WTC11 (cell line): ENCODE measurements at regions not wholly inside any gene's neighbourhood (a gene's known extent, or its start where the extent isn't known, plus 50 kb on each side); places are given as distances from the start of the nearest gene placed in this dataset.

ENCODE experiments used
- ATAC-seq: fragments of 200-7000 bp; cut with Tn5 transposase; 2 replicates; pipeline ENCODE4 v1.10.0; 2021; ENCODE audit warnings: mild to moderate bottlenecking, moderate library complexity
- CTCF ChIA-PET: fragments of 300-600 bp; sonication (Branson Sonifier 250); formaldehyde crosslinking; loops from one replicate; lab custom pipeline; 2021; ENCODE audit warnings: antibody characterized with exemption; lab: Charles Lee
- POLR2A ChIA-PET: fragments of 350-600 bp; sonication (Branson Sonifier 250); formaldehyde crosslinking; loops from one replicate; lab custom pipeline; 2021; ENCODE audit warnings: antibody characterized with exemption; lab: Charles Lee
- DNase-seq: peaks from one replicate; pipeline ENCODE4 v3.0.0; 2021; ENCODE audit warnings: low spot score
- H3K27ac Mint-ChIP-seq: 2 replicates; pipeline ENCODE4 v1.8.0; 2021; ENCODE audit warnings: mixed read lengths
- H3K27me3 Mint-ChIP-seq: 2 replicates; pipeline ENCODE4 v1.8.0; 2021; ENCODE audit warnings: low read depth, mild to moderate bottlenecking, moderate library complexity, mixed read lengths
- H3K36me3 Mint-ChIP-seq: 2 replicates; pipeline ENCODE4 v1.8.0; 2021; ENCODE audit warnings: mixed read lengths
- H3K4me1 Mint-ChIP-seq: 2 replicates; pipeline ENCODE4 v1.8.0; 2022; ENCODE audit warnings: mixed read lengths
- H3K4me3 Mint-ChIP-seq: 2 replicates; pipeline ENCODE4 v1.8.0; 2021; ENCODE audit warnings: mild to moderate bottlenecking, moderate library complexity, mixed read lengths
- H3K9me3 Mint-ChIP-seq: 2 replicates; pipeline ENCODE4 v1.8.0; 2021; ENCODE audit warnings: mixed read lengths
- ATF1 ChIP-seq: sonication (generic); formaldehyde crosslinking; IDR thresholded peaks from 2 replicates; pipeline ENCODE4 v1.8.1; 2023; ENCODE audit warnings: mild to moderate bottlenecking, moderate library complexity, missing genetic modification reagents
- CDX4 ChIP-seq: fragments of 250-450 bp; sonication (Bioruptor Pico); IDR thresholded peaks from 2 replicates; pipeline ENCODE4 v1.9.0; 2021; ENCODE audit warnings: moderate library complexity, mild to moderate bottlenecking, inconsistent platforms, borderline replicate concordance
- CREB1 ChIP-seq: sonication (generic); formaldehyde crosslinking; IDR thresholded peaks from 2 replicates; pipeline ENCODE4 v1.8.0; 2023; ENCODE audit warnings: mild to moderate bottlenecking, missing genetic modification reagents
- CREM ChIP-seq: sonication (generic); formaldehyde crosslinking; IDR thresholded peaks from 2 replicates; pipeline ENCODE4 v1.8.1; 2022; ENCODE audit warnings: mild to moderate bottlenecking, missing genetic modification reagents, moderate library complexity
- FOXJ3 ChIP-seq: sonication (generic); formaldehyde crosslinking; IDR thresholded peaks from 2 replicates; pipeline ENCODE4 v1.9.0; 2021; ENCODE audit warnings: missing genetic modification reagents, mild to moderate bottlenecking, borderline replicate concordance
- FOXK1 ChIP-seq: sonication (generic); formaldehyde crosslinking; IDR thresholded peaks from 2 replicates; pipeline ENCODE4 v1.8.0; 2022; ENCODE audit warnings: mild to moderate bottlenecking, moderate library complexity, missing genetic modification reagents
- HMGA2 ChIP-seq: fragments of 250-450 bp; sonication (Bioruptor Pico); IDR thresholded peaks from 2 replicates; pipeline ENCODE4 v1.4.0; 2021; ENCODE audit warnings: mild to moderate bottlenecking, moderate library complexity
- IRF1 ChIP-seq: sonication (generic); formaldehyde crosslinking; IDR thresholded peaks from 2 replicates; pipeline ENCODE4 v1.8.0; 2023; ENCODE audit warnings: missing genetic modification reagents
- MLX ChIP-seq: sonication (generic); formaldehyde crosslinking; IDR thresholded peaks from 2 replicates; pipeline ENCODE4 v1.8.1; 2023; ENCODE audit warnings: mild to moderate bottlenecking, missing genetic modification reagents, moderate library complexity
- MXD4 ChIP-seq: fragments of 250-450 bp; sonication (Bioruptor Pico); IDR thresholded peaks from 2 replicates; pipeline ENCODE4 v1.8.0; 2021; ENCODE audit warnings: mild to moderate bottlenecking, moderate library complexity, borderline replicate concordance
- SMAD3 ChIP-seq: sonication (generic); formaldehyde crosslinking; IDR thresholded peaks from 2 replicates; pipeline ENCODE4 v1.8.0; 2022; ENCODE audit warnings: missing genetic modification reagents, mild to moderate bottlenecking, borderline replicate concordance
- SMAD4 ChIP-seq: sonication (generic); formaldehyde crosslinking; IDR thresholded peaks from 2 replicates; pipeline ENCODE4 v1.8.0; 2022; ENCODE audit warnings: mild to moderate bottlenecking, missing genetic modification reagents
- SP1 ChIP-seq: sonication (generic); formaldehyde crosslinking; conservative IDR thresholded peaks from 2 replicates; pipeline ENCODE4 v1.8.1; 2022; ENCODE audit warnings: missing genetic modification reagents
- TP53 ChIP-seq: sonication (generic); formaldehyde crosslinking; IDR thresholded peaks from 2 replicates; pipeline ENCODE4 v1.8.1; 2023; ENCODE audit warnings: mild to moderate bottlenecking, missing genetic modification reagents
- ZBTB43 ChIP-seq: sonication (generic); formaldehyde crosslinking; IDR thresholded peaks from 2 replicates; pipeline ENCODE4 v1.8.1; 2023; ENCODE audit warnings: mild to moderate bottlenecking, missing genetic modification reagents
- ZNF219 ChIP-seq: sonication (generic); formaldehyde crosslinking; IDR thresholded peaks from 2 replicates; pipeline ENCODE4 v1.8.0; 2023; ENCODE audit warnings: missing genetic modification reagents, mild to moderate bottlenecking, borderline replicate concordance
- TF ChIP-seq, protein P1 (sequence below): fragments of 250-450 bp; sonication (Bioruptor Pico); IDR thresholded peaks from 2 replicates; pipeline ENCODE4 v2.1.2; 2022; ENCODE audit warnings: mild to moderate bottlenecking, moderate library complexity
- TF ChIP-seq, protein P2 (sequence below): fragments of 250-450 bp; sonication (Bioruptor Pico); IDR thresholded peaks from 2 replicates; pipeline ENCODE4 v1.9.0; 2021; ENCODE audit warnings: mild to moderate bottlenecking
- TF ChIP-seq, protein P3 (sequence below): fragments of 250-450 bp; sonication (Bioruptor Pico); IDR thresholded peaks from 2 replicates; pipeline ENCODE4 v1.9.0; 2021; ENCODE audit warnings: mild to moderate bottlenecking, borderline replicate concordance
- TF ChIP-seq, protein P4 (sequence below): sonication (generic); formaldehyde crosslinking; IDR thresholded peaks from 2 replicates; pipeline ENCODE4 v1.8.1; 2022; ENCODE audit warnings: low read depth, mild to moderate bottlenecking, moderate library complexity, missing genetic modification reagents, borderline replicate concordance
- TF ChIP-seq, protein P5 (sequence below): sonication (generic); formaldehyde crosslinking; IDR thresholded peaks from 2 replicates; pipeline ENCODE4 v1.8.1; 2022; ENCODE audit warnings: missing genetic modification reagents, borderline replicate concordance

DNA sequence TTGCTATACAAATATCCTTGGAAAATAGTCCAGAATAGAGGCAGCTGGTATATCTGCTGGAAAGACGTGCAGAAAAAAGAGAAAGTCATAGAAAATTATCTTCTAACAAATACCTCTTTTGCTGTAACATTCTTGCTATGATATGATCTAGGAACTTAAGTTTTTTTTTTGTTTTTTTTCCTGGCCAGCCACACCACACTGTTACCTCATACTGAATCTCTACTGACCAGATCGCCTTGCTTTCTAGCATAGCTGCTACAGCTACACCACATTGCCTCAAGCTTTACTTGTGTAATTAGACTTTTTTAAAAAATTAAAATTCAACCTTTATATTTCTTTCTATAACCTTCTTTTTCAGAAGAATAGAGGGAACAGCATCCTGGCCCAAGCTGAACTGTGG, 142.2 kb upstream of the PRLR start:
- ATAC-seq (no peak), DNase-seq (no peak)
- ChIA-PET POLR2A (no interaction called here), CTCF (interaction anchor here (0.6 kb wide), 1 partner anchor 151 kb away, joined by 3 read pairs; no protein-coding TSS in a partner anchor)
- Mint-ChIP-seq H3K27me3 (no peaks in the 10 kb centered on the region), H3K27ac (no peak overlapping the region), H3K4me1 (peaks cover 9% of the 10 kb centered on the region), H3K4me3 (no peak overlapping the region), H3K36me3 (no peaks in the 10 kb centered on the region), H3K9me3 (no peaks in the 10 kb centered on the region)
- TF ChIP-seq ZNF219 (CRISPR knock-in tag) (no peak), CREB1 (CRISPR knock-in tag) (no peak), FOXJ3 (CRISPR knock-in tag) (no peak), CREM (CRISPR knock-in tag) (no peak), TP53 (CRISPR knock-in tag) (no peak), ZBTB43 (CRISPR knock-in tag) (no peak), MLX (no peak), IRF1 (CRISPR knock-in tag) (no peak), CDX4 (CRISPR knock-in tag) (no peak), SMAD3 (no peak), SP1 (no peak)
- TF ChIP-seq, protein P1, sequence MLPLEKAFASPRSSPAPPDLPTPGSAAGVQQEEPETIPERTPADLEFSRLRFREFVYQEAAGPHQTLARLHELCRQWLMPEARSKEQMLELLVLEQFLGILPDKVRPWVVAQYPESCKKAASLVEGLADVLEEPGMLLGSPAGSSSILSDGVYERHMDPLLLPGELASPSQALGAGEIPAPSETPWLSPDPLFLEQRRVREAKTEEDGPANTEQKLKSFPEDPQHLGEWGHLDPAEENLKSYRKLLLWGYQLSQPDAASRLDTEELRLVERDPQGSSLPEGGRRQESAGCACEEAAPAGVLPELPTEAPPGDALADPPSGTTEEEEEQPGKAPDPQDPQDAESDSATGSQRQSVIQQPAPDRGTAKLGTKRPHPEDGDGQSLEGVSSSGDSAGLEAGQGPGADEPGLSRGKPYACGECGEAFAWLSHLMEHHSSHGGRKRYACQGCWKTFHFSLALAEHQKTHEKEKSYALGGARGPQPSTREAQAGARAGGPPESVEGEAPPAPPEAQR (CRISPR knock-in tag): no peak
- TF ChIP-seq, protein P2, sequence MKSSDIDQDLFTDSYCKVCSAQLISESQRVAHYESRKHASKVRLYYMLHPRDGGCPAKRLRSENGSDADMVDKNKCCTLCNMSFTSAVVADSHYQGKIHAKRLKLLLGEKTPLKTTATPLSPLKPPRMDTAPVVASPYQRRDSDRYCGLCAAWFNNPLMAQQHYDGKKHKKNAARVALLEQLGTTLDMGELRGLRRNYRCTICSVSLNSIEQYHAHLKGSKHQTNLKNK (CRISPR knock-in tag): no peak
- TF ChIP-seq, protein P3, sequence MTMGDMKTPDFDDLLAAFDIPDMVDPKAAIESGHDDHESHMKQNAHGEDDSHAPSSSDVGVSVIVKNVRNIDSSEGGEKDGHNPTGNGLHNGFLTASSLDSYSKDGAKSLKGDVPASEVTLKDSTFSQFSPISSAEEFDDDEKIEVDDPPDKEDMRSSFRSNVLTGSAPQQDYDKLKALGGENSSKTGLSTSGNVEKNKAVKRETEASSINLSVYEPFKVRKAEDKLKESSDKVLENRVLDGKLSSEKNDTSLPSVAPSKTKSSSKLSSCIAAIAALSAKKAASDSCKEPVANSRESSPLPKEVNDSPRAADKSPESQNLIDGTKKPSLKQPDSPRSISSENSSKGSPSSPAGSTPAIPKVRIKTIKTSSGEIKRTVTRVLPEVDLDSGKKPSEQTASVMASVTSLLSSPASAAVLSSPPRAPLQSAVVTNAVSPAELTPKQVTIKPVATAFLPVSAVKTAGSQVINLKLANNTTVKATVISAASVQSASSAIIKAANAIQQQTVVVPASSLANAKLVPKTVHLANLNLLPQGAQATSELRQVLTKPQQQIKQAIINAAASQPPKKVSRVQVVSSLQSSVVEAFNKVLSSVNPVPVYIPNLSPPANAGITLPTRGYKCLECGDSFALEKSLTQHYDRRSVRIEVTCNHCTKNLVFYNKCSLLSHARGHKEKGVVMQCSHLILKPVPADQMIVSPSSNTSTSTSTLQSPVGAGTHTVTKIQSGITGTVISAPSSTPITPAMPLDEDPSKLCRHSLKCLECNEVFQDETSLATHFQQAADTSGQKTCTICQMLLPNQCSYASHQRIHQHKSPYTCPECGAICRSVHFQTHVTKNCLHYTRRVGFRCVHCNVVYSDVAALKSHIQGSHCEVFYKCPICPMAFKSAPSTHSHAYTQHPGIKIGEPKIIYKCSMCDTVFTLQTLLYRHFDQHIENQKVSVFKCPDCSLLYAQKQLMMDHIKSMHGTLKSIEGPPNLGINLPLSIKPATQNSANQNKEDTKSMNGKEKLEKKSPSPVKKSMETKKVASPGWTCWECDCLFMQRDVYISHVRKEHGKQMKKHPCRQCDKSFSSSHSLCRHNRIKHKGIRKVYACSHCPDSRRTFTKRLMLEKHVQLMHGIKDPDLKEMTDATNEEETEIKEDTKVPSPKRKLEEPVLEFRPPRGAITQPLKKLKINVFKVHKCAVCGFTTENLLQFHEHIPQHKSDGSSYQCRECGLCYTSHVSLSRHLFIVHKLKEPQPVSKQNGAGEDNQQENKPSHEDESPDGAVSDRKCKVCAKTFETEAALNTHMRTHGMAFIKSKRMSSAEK (CRISPR knock-in tag): no peak

- ATAC-seq: no peak
- H3K9me3 Mint-ChIP-seq: no peaks in the 10 kb centered on the region
- no peaks in the 10 kb centered on the region for H3K36me3 Mint-ChIP-seq
- ChIA-PET POLR2A (no interaction called here), CTCF (interaction anchor here (0.6 kb wide), 1 partner anchor 151 kb away, joined by 3 read pairs; no protein-coding TSS in a partner anchor)
- no peak overlapping the region for H3K27ac Mint-ChIP-seq
- H3K4me1 Mint-ChIP-seq: peaks cover 9% of the 10 kb centered on the region
- no peak for DNase-seq
- H3K27me3 Mint-ChIP-seq: no peaks in the 10 kb centered on the region
- H3K4me3 Mint-ChIP-seq: no peak overlapping the region
- TF ChIP-seq MXD4 (no peak), TP53 (CRISPR knock-in tag) (no peak), FOXK1 (CRISPR knock-in tag) (no peak), ATF1 (CRISPR knock-in tag) (no peak), FOXJ3 (CRISPR knock-in tag) (no peak), HMGA2 (CRISPR knock-in tag) (no peak), SMAD4 (CRISPR knock-in tag) (no peak)
- TF ChIP-seq, protein P4, sequence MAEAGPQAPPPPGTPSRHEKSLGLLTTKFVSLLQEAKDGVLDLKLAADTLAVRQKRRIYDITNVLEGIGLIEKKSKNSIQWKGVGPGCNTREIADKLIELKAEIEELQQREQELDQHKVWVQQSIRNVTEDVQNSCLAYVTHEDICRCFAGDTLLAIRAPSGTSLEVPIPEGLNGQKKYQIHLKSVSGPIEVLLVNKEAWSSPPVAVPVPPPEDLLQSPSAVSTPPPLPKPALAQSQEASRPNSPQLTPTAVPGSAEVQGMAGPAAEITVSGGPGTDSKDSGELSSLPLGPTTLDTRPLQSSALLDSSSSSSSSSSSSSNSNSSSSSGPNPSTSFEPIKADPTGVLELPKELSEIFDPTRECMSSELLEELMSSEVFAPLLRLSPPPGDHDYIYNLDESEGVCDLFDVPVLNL (CRISPR knock-in tag): no peak
- TF ChIP-seq, protein P5, sequence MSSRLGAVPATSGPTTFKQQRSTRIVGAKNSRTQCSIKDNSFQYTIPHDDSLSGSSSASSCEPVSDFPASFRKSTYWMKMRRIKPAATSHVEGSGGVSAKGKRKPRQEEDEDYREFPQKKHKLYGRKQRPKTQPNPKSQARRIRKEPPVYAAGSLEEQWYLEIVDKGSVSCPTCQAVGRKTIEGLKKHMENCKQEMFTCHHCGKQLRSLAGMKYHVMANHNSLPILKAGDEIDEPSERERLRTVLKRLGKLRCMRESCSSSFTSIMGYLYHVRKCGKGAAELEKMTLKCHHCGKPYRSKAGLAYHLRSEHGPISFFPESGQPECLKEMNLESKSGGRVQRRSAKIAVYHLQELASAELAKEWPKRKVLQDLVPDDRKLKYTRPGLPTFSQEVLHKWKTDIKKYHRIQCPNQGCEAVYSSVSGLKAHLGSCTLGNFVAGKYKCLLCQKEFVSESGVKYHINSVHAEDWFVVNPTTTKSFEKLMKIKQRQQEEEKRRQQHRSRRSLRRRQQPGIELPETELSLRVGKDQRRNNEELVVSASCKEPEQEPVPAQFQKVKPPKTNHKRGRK (CRISPR knock-in tag): no peak
These were observed 141.7 kb upstream of the PRLR start for GRCh38 chr5:35371951-35372426.
